A549 (cell line): ENCODE measurements at regions not wholly inside any gene's neighbourhood (a gene's known extent, or its start where the extent isn't known, plus 50 kb on each side); places are given as distances from the start of the nearest gene placed in this dataset.

Experiments used
- ATAC-seq, 2 experiments: fragments of 200-7000 bp in 1 of 2; fragments of >200 bp in 1 of 2; cut with Nextera tagmentation in 1 of 2; cut with Tn5 transposase in 1 of 2; 3 replicates each; pipeline versions ENCODE4 v1.8.0 to v1.9.1; 2018 to 2020; ENCODE audit warnings: mild to moderate bottlenecking in 1 of 2, moderate library complexity in 1 of 2
- CTCF ChIA-PET: fragments of 300-600 bp; sonication (Branson Sonifier 250); formaldehyde crosslinking; extraction: SDS; loops from one replicate; lab custom pipeline; 2021; ENCODE audit warnings: antibody characterized with exemption, inconsistent platforms; lab: Yijun Ruan, JAX
- POLR2A ChIA-PET: fragments of 350-600 bp; formaldehyde crosslinking; extraction: SDS; loops from one replicate; lab custom pipeline; 2021; ENCODE audit warnings: antibody characterized with exemption, inconsistent platforms; lab: Yijun Ruan, JAX
- DNase-seq, 2 experiments: peaks; one replicate each; pipeline versions ENCODE4 v3.0.0 to v3.0.0-alpha.2; 2011 to 2016; ENCODE audit warnings: low read depth in 1 of 2, low spot score in 1 of 2
- FAIRE-seq: peaks from 2 replicates; lab custom pipeline; 2011; peaks lifted over from hg19 to GRCh38; lab: Jason Lieb, UNC
- H3K27ac ChIP-seq, 2 experiments: fragments of >200 bp; sonication (Bioruptor Twin); formaldehyde crosslinking; 3 replicates each; pipeline ENCODE4 v1.5.1; 2016 to 2017
- H3K4me1 ChIP-seq: fragments of >200 bp; sonication (Bioruptor Twin); formaldehyde crosslinking; 3 replicates; pipeline ENCODE4 v1.6.1; 2016
- H3K4me2 ChIP-seq: fragments of >200 bp; sonication (Bioruptor Twin); formaldehyde crosslinking; 3 replicates; pipeline ENCODE4 v1.6.1; 2016
- H3K4me3 ChIP-seq: fragments of >200 bp; sonication (Bioruptor Twin); formaldehyde crosslinking; 3 replicates; pipeline ENCODE4 v1.5.1; 2016
- H3K9me3 ChIP-seq: fragments of >200 bp; sonication (Bioruptor Twin); formaldehyde crosslinking; 3 replicates; pipeline ENCODE4 v1.6.1; 2016
- ATOH8 ChIP-seq: fragments of 250-450 bp; sonication (Bioruptor Pico); IDR thresholded peaks from 2 replicates; pipeline ENCODE4 v1.5.0; 2020; ENCODE audit warnings: low read depth, mild to moderate bottlenecking, moderate library complexity
- CBX2 ChIP-seq: fragments of 200-600 bp; sonication (generic); IDR thresholded peaks from 2 replicates; pipeline ENCODE4 v1.6.1; 2016; ENCODE audit warnings: low read depth, mild to moderate bottlenecking, borderline replicate concordance
- CEBPB ChIP-seq, 2 experiments: fragments of >200 bp in 1 of 2; sonication (Bioruptor Twin) in 1 of 2; formaldehyde crosslinking in 1 of 2; IDR thresholded peaks; 2 replicates each; pipeline ENCODE4 v1.6.1; 2012 to 2016
- CHD2 ChIP-seq: fragments of 150-350 bp; IDR thresholded peaks from 2 replicates; pipeline ENCODE4 v1.6.1; 2014; ENCODE audit warnings: low read length; ENCODE audit not compliant: partially characterized antibody
- CHD4 ChIP-seq: fragments of 200-600 bp; sonication (generic); IDR thresholded peaks from 2 replicates; pipeline ENCODE4 v1.6.1; 2016; ENCODE audit warnings: antibody characterized with exemption, mild to moderate bottlenecking, borderline replicate concordance
- CTCF ChIP-seq: fragments of >200 bp; sonication (Bioruptor Twin); formaldehyde crosslinking; IDR thresholded peaks from 3 replicates; pipeline ENCODE4 v1.5.1; 2016
- ELK1 ChIP-seq: fragments of 150-350 bp; IDR thresholded peaks from 2 replicates; pipeline ENCODE4 v1.6.1; 2014; ENCODE audit warnings: low read depth, mild to moderate bottlenecking, low read length
- EP300 ChIP-seq, 2 experiments: fragments of >200 bp; sonication (Bioruptor Twin); formaldehyde crosslinking; IDR thresholded peaks; 2 replicates in 1 of 2; 3 replicates in 1 of 2; pipeline ENCODE4 v1.6.1; 2016 to 2017
- FOSL2 ChIP-seq, 2 experiments: fragments of 450-650 bp in 1 of 2; fragments of >200 bp in 1 of 2; sonication (Bioruptor Twin) in 1 of 2; formaldehyde crosslinking; IDR thresholded peaks; 2 replicates each; pipeline versions ENCODE4 v1.5.0 to v1.6.1; 2016 to 2020; ENCODE audit warnings: mild to moderate bottlenecking in 1 of 2, moderate library complexity in 1 of 2
- HDAC2 ChIP-seq: fragments of 200-600 bp; sonication (generic); IDR thresholded peaks from 2 replicates; pipeline ENCODE4 v1.6.1; 2016
- HOXB5 ChIP-seq: fragments of 250-450 bp; sonication (Bioruptor Pico); IDR thresholded peaks from 2 replicates; pipeline ENCODE4 v1.5.0; 2020; ENCODE audit warnings: mild to moderate bottlenecking, moderate library complexity
- JUN ChIP-seq, 2 experiments: fragments of >200 bp; sonication (Bioruptor Twin); formaldehyde crosslinking; IDR thresholded peaks; 2 replicates in 1 of 2; 3 replicates in 1 of 2; pipeline ENCODE4 v1.6.1; 2016 to 2017
- JUNB ChIP-seq: fragments of >200 bp; sonication (Bioruptor Twin); formaldehyde crosslinking; IDR thresholded peaks from 2 replicates; pipeline ENCODE4 v1.6.1; 2016
- KDM5A ChIP-seq: fragments of 200-600 bp; sonication (generic); IDR thresholded peaks from 2 replicates; pipeline ENCODE4 v1.6.1; 2016; ENCODE audit warnings: antibody characterized with exemption, mild to moderate bottlenecking
- MAFK ChIP-seq: fragments of 450-650 bp; IDR thresholded peaks from 2 replicates; pipeline ENCODE4 v1.6.1; 2014; ENCODE audit not compliant: partially characterized antibody
- MAZ ChIP-seq: fragments of 150-350 bp; IDR thresholded peaks from 2 replicates; pipeline ENCODE4 v1.6.1; 2014; ENCODE audit warnings: antibody characterized with exemption, low read depth, low read length, borderline replicate concordance
- NPAS2 ChIP-seq: fragments of 250-450 bp; sonication (Bioruptor Pico); IDR thresholded peaks from 2 replicates; pipeline ENCODE4 v1.8.0; 2022; ENCODE audit warnings: mild to moderate bottlenecking, moderate library complexity, borderline replicate concordance
- NR3C1 ChIP-seq: fragments of >200 bp; sonication (Bioruptor Twin); formaldehyde crosslinking; IDR thresholded peaks from 3 replicates; pipeline ENCODE4 v1.6.1; 2017
- RAD21 ChIP-seq, 2 experiments: fragments of >200 bp in 1 of 2; sonication (Bioruptor Twin) in 1 of 2; formaldehyde crosslinking in 1 of 2; IDR thresholded peaks in 1 of 2; conservative IDR thresholded peaks in 1 of 2; 2 replicates in 1 of 2; 3 replicates in 1 of 2; pipeline ENCODE4 v1.6.1; 2012 to 2018; ENCODE audit warnings: inconsistent platforms in 1 of 2
- SREBF2 ChIP-seq: fragments of 450-650 bp; IDR thresholded peaks from 2 replicates; pipeline ENCODE4 v1.6.1; 2014; ENCODE audit warnings: mild to moderate bottlenecking, moderate library complexity
- TP53 ChIP-seq: fragments of 250-450 bp; sonication (Bioruptor Pico); IDR thresholded peaks from 2 replicates; pipeline ENCODE4 v1.5.0; 2021; ENCODE audit warnings: mild to moderate bottlenecking, moderate library complexity
- ZNF302 ChIP-seq: fragments of 250-450 bp; sonication (Bioruptor Pico); IDR thresholded peaks from 2 replicates; pipeline ENCODE4 v1.9.0; 2021; ENCODE audit warnings: inconsistent platforms, mild to moderate bottlenecking, moderate library complexity
- ZSCAN20 ChIP-seq: fragments of 250-450 bp; sonication (Bioruptor Pico); IDR thresholded peaks from 2 replicates; pipeline ENCODE4 v1.8.0; 2022; ENCODE audit warnings: mild to moderate bottlenecking, moderate library complexity
- WGBS: methylation state at CpG from one replicate; pipeline ENCODE4 v1.1.6; 2017; ENCODE audit errors: missing lambda C conversion rate; 5-methylcytosine and 5-hydroxymethylcytosine counted together
- TF ChIP-seq, protein P1 (sequence below): fragments of >200 bp; sonication (Bioruptor Twin); formaldehyde crosslinking; IDR thresholded peaks from 2 replicates; pipeline ENCODE4 v1.6.1; 2016
- TF ChIP-seq, protein P2 (sequence below): fragments of >200 bp; sonication (Bioruptor Twin); formaldehyde crosslinking; IDR thresholded peaks from 3 replicates; pipeline ENCODE4 v1.6.1; 2016
- TF ChIP-seq, protein P3 (sequence below): IDR thresholded peaks from 2 replicates; pipeline ENCODE4 v1.6.1; 2012

GRCh38 chr3:106345353-106346027 lies 476.7 kb upstream of the CBLB start:
- ChIA-PET CTCF (interaction anchor here (1.1 to 1.3 kb wide), 3 partner anchors 10 to 666 kb away, joined by 3 to 4 read pairs (median 4); no protein-coding TSS in a partner anchor), POLR2A (interaction anchor here (1.0 to 1.4 kb wide), 3 partner anchors 83 to 476 kb away, joined by 4 to 5 read pairs (median 4); no protein-coding TSS in a partner anchor)
- ATAC-seq (peak; percentile 91 to 94), FAIRE-seq (no peak), DNase-seq (peak; percentile 3 to 83)
- Histone ChIP-seq H3K27ac (peak overlapping the region; percentile 54 to 80), H3K4me2 (peak overlapping the region; percentile 27), H3K4me3 (no peak overlapping the region), H3K4me1 (peaks cover 15% of the 10 kb centered on the region; the same call in 2 of the 3 replicates), H3K9me3 (no peaks in the 10 kb centered on the region)
- 26% methylated on average over 5 of the region's 5 CpGs for WGBS
- TF ChIP-seq HOXB5 (CRISPR knock-in tag) (0 out of 2 replicates have a peak, but pooled peaks have one; percentile 49), CEBPB (IDR thresholded peaks at IDR 0.05) (peak; percentile 91 to 93), CHD2 (no peak), NR3C1 (no peak), JUNB (peak; percentile 60), NPAS2 (CRISPR knock-in tag) (no peak), JUN (IDR thresholded peaks at IDR 0.05) (peak; percentile 56 to 67; a peak in 3 of 5 replicates), KDM5A (no peak), RAD21 (conservative IDR thresholded peaks at IDR 0.05 in 1 of 2, IDR thresholded peaks at IDR 0.05 in 1 of 2) (peak in 1 of 2 experiments; percentile 26; a peak in 2 of 5 replicates), FOSL2 (IDR thresholded peaks at IDR 0.05) (no peak), FOSL2 (CRISPR knock-in tag; IDR thresholded peaks at IDR 0.05) (peak; percentile 50; the same call in 1 of the 2 replicates), EP300 (IDR thresholded peaks at IDR 0.05) (peak; percentile 46 to 77; a peak in 3 of 5 replicates)
- TF ChIP-seq, protein P1, sequence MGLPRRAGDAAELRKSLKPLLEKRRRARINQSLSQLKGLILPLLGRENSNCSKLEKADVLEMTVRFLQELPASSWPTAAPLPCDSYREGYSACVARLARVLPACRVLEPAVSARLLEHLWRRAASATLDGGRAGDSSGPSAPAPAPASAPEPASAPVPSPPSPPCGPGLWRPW, result peak; percentile 73
- TF ChIP-seq, protein P2, sequence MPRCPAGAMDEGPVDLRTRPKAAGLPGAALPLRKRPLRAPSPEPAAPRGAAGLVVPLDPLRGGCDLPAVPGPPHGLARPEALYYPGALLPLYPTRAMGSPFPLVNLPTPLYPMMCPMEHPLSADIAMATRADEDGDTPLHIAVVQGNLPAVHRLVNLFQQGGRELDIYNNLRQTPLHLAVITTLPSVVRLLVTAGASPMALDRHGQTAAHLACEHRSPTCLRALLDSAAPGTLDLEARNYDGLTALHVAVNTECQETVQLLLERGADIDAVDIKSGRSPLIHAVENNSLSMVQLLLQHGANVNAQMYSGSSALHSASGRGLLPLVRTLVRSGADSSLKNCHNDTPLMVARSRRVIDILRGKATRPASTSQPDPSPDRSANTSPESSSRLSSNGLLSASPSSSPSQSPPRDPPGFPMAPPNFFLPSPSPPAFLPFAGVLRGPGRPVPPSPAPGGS, result peak; percentile 69; the same call in 1 of the 3 replicates

- ChIA-PET CTCF (interaction anchor here (1.0 kb wide), 1 partner anchor 24 kb away, joined by 4 read pairs; no protein-coding TSS in a partner anchor), POLR2A (no interaction called here)
- H3K9me3 ChIP-seq, result no peaks in the 10 kb centered on the region
- FAIRE-seq (no peak), ATAC-seq (no peak), DNase-seq (no peak)
- no peak overlapping the region for H3K4me3 ChIP-seq
- H3K4me1 ChIP-seq, result peaks cover 15% of the 10 kb centered on the region; the same call in 2 of the 3 replicates
- no peak overlapping the region for H3K4me2 ChIP-seq
- TF ChIP-seq EP300 (IDR thresholded peaks at IDR 0.05) (no peak), HDAC2 (no peak), ZSCAN20 (CRISPR knock-in tag) (no peak), CHD2 (no peak), MAZ (no peak), ATOH8 (CRISPR knock-in tag) (no peak), TP53 (CRISPR knock-in tag) (no peak), FOSL2 (IDR thresholded peaks at IDR 0.05) (no peak), FOSL2 (CRISPR knock-in tag; IDR thresholded peaks at IDR 0.05) (no peak), CHD4 (no peak), RAD21 (conservative IDR thresholded peaks at IDR 0.05 in 1 of 2, IDR thresholded peaks at IDR 0.05 in 1 of 2) (no peak), NR3C1 (no peak), KDM5A (no peak), ZNF302 (CRISPR knock-in tag) (no peak), MAFK (no peak), ELK1 (no peak), CTCF (no peak), SREBF2 (no peak), CBX2 (no peak)
- TF ChIP-seq, protein P3, sequence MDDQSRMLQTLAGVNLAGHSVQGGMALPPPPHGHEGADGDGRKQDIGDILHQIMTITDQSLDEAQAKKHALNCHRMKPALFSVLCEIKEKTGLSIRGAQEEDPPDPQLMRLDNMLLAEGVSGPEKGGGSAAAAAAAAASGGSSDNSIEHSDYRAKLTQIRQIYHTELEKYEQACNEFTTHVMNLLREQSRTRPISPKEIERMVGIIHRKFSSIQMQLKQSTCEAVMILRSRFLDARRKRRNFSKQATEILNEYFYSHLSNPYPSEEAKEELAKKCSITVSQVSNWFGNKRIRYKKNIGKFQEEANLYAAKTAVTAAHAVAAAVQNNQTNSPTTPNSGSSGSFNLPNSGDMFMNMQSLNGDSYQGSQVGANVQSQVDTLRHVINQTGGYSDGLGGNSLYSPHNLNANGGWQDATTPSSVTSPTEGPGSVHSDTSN, result no peak
- TF ChIP-seq, protein P2, result no peak
- TF ChIP-seq, all 56 proteins: peak for 0
- no peak overlapping the region for H3K27ac ChIP-seq
These were observed 478.5 kb upstream of the CBLB start for GRCh38 chr3:106347350-106347749.
